H1 (cell line): ENCODE measurements at regions not wholly inside any gene's neighbourhood (a gene's known extent, or its start where the extent isn't known, plus 50 kb on each side); places are given as distances from the start of the nearest gene placed in this dataset.

Experiments used
- CHD2 ChIP-seq: IDR thresholded peaks from 2 replicates; pipeline ENCODE4 v1.6.1; 2012; ENCODE audit warnings: low read length, improper control_type of control experiment
- CHD7 ChIP-seq: fragments of 300-600 bp; sonication (generic); IDR thresholded peaks from 2 replicates; pipeline ENCODE4 v1.7.1; 2012; ENCODE audit warnings: low read length, moderate library complexity, mild to moderate bottlenecking, inconsistent platforms; ENCODE audit not compliant: insufficient replicate concordance
- JUN ChIP-seq: IDR thresholded peaks from 2 replicates; pipeline ENCODE4 v1.6.1; 2011; ENCODE audit warnings: low read depth, mild to moderate bottlenecking, improper control_type of control experiment, low read length
- KDM4A ChIP-seq: IDR thresholded peaks from one replicate; pipeline ENCODE4 v1.7.1; 2012; ENCODE audit warnings: low read depth, mild to moderate bottlenecking, moderate library complexity, low read length, inconsistent platforms; ENCODE audit not compliant: severe bottlenecking

- TF ChIP-seq CHD7 (no peak), JUN (no peak), KDM4A (no peak), CHD2 (no peak)
These were observed 780.2 kb downstream of the FLRT2 start (continued) for GRCh38 chr14:86310148-86310547.
